GM12875 (cell line): ENCODE measurements at regions not wholly inside any gene's neighbourhood (a gene's known extent, or its start where the extent isn't known, plus 50 kb on each side); places are given as distances from the start of the nearest gene placed in this dataset.

Experiments
- H3K4me3 ChIP-seq: one replicate; pipeline ENCODE4 v1.5.1; 2011; ENCODE audit warnings: low read depth, low read length, control low read depth
- TF ChIP-seq, protein P1 (sequence below): IDR thresholded peaks from 2 replicates; pipeline ENCODE4 v1.5.1; 2011; ENCODE audit warnings: low read depth, mild to moderate bottlenecking, control low read depth, inconsistent platforms, low read length, moderate library complexity, borderline replicate concordance; ENCODE audit not compliant: insufficient read depth

GRCh38 chr1:172822886-172823285 is 164.0 kb downstream of the FASLG start:
- TF ChIP-seq, protein P1, sequence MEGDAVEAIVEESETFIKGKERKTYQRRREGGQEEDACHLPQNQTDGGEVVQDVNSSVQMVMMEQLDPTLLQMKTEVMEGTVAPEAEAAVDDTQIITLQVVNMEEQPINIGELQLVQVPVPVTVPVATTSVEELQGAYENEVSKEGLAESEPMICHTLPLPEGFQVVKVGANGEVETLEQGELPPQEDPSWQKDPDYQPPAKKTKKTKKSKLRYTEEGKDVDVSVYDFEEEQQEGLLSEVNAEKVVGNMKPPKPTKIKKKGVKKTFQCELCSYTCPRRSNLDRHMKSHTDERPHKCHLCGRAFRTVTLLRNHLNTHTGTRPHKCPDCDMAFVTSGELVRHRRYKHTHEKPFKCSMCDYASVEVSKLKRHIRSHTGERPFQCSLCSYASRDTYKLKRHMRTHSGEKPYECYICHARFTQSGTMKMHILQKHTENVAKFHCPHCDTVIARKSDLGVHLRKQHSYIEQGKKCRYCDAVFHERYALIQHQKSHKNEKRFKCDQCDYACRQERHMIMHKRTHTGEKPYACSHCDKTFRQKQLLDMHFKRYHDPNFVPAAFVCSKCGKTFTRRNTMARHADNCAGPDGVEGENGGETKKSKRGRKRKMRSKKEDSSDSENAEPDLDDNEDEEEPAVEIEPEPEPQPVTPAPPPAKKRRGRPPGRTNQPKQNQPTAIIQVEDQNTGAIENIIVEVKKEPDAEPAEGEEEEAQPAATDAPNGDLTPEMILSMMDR, result no peak
- H3K4me3 ChIP-seq, result no peak overlapping the region

DNA sequence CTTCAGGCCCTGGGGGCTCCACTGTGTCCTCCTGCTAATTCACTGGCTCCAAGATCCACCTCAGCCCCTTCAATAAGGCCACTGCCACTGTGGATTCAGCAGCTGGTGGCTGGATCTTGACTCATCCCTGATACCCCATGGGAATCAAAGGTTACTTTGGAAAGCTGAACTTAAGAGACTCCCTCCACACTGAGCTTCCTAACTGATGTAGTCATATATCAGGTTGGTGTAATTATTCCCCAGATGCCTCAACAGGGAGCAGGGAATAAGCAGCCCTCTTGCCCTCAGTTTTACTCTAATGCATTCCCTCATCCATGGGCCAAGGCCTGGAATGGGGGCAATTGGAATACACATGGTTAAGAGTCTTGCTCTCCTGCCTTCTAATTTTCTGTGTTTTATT is 164.6 kb downstream of the FASLG start:
- TF ChIP-seq, protein P1, result no peak
- H3K4me3 ChIP-seq, result no peak overlapping the region

GRCh38 chr1:172824209-172824608 is 165.3 kb downstream of the FASLG start:
- no peak overlapping the region for H3K4me3 ChIP-seq
- TF ChIP-seq, protein P1, result no peak

DNA sequence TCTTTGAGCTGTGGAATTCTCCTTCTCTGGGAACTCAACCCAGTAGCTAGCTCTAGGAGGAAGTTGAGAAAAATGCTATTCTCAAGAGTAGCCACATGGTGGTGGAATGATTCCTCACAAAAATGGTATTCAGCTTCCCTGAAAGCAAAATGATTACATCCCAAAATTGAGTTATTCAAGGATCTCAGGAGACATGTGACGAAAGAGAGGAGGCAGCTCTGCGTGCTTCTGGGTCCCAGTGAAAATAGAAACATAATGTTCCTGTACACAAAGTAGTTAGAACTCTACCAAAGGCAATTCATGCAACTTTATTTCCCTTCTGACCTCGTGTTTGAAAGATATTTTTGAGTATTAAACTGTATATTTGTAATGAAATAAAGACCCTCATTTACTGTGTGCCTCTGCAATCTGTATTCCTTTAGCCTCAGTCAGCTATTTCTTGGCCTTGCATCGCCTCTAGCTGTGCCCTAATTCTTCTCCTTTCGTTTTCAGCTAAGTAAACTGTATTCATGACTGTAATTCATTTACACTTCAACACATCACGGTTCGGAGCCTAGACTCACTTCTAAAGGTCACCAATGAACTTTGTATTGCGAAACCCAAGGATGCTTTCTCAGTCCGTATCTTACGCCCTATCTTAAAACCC is 167.3 kb downstream of the FASLG start:
- TF ChIP-seq, protein P1, result peak; percentile 36; the same call in 1 of the 2 replicates
- H3K4me3 ChIP-seq, result no peak overlapping the region

GRCh38 chr1:172827301-172827700 is 168.4 kb downstream of the FASLG start:
- no peak overlapping the region for H3K4me3 ChIP-seq
- TF ChIP-seq, protein P1, result no peak

DNA sequence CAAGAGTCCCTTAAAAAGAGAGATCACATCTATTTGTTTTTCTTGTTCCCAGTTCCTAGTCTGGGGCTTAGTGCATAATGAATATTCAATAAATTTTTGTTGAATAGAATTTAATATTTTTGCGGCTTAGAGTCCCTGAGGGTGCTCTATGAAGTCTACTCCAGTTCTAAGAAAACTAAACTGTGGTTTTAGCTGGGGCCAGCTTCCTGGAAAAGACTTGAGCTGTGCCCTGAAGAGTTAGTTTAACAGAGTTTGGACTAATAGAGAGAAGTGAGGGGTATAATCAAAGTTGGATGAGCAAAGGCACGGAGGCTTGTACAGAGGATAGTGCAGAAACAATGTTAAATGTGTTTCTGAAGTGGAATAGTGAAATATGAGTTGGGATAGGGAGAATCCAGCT is 168.9 kb downstream of the FASLG start:
- TF ChIP-seq, protein P1, result no peak
- no peak overlapping the region for H3K4me3 ChIP-seq

- H3K4me3 ChIP-seq, result no peak overlapping the region
- TF ChIP-seq, protein P1, result no peak
These were observed 173.3 kb downstream of the FASLG start for GRCh38 chr1:172832006-172832725.
